ENCODE measurements at regions not wholly inside any gene's neighbourhood (a gene's known extent, or its start where the extent isn't known, plus 50 kb on each side); places are given as distances from the start of the nearest gene placed in this dataset.

DNA sequence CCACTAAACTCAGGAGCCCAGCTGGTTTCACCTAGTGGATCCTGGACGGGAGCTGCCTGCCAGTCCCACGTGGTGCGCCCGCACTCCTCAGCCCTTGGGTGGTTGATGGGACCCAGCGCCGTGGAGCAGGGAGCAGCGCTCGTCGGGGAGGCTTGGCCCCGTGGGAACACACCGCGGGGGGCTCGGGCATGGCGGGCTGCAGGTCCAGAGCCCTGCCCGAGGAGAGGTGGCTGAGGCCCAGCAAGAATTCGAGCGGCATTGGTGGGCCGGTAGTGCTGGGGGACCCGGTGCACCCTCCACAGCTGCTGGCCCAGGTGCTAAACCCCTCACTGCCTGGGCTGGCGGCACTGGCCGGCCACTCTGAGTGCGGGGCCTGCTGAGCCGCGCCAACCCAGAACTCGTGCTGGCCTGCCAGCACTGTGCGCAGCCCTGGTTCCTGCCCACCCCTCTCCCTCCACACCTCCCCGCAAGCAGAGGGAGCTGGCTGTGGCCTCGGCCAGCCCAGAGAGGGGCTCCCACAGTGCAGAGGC is 137.3 kb downstream of the TRIB2 start:
- H3K9me3 ChIP-seq (replicated peaks; ENCODE audit: control insufficient read depth, insufficient read depth, low read depth, low read length): no peaks in the 10 kb centered on the region
- ChIA-PET CTCF (ENCODE audit: low intra/inter-chr PET ratio) (no interaction called here), POLR2A (interaction anchor here (0.6 kb wide), 1 partner anchor 23 kb away, joined by 3 read pairs; no protein-coding TSS in a partner anchor)
- no peak overlapping the region for H3K4me3 ChIP-seq
- no peak overlapping the region for H3K27ac ChIP-seq (ENCODE audit: extremely low read depth, low read depth, low read length)
- TF ChIP-seq ZNF121 (CRISPR knock-in tag; conservative IDR thresholded peaks at IDR 0.05) (no peak), SRSF1 (IDR thresholded peaks at IDR 0.05; ENCODE audit: low read depth, low read length) (no peak), NRF1 (conservative IDR thresholded peaks at IDR 0.05 in 1 of 2, IDR thresholded peaks at IDR 0.05 in 1 of 2) (no peak), NCOA4 (IDR thresholded peaks at IDR 0.05; ENCODE audit: partially characterized antibody) (no peak), EP400 (IDR thresholded peaks at IDR 0.05) (no peak), ZBTB17 (CRISPR knock-in tag; IDR thresholded peaks at IDR 0.05) (no peak), ZNF23 (CRISPR knock-in tag; IDR thresholded peaks at IDR 0.05) (no peak), NFIC (IDR thresholded peaks at IDR 0.05) (no peak), POLR2G (IDR thresholded peaks at IDR 0.05; ENCODE audit: low read depth, low read length) (no peak), HDAC2 (IDR thresholded peaks at IDR 0.05) (no peak), ZNF431 (CRISPR knock-in tag; IDR thresholded peaks at IDR 0.05) (no peak), EP300 (IDR thresholded peaks at IDR 0.05; ENCODE audit: low read length) (no peak), ZBTB7A (IDR thresholded peaks at IDR 0.05; ENCODE audit: borderline replicate concordance, control insufficient read depth, low read depth, low read length) (no peak), HNRNPH1 (optimal IDR thresholded peaks at IDR 0.05; ENCODE audit: low read depth, low read length) (no peak), ZNF507 (tag; conservative IDR thresholded peaks at IDR 0.05) (no peak)
- TF ChIP-seq, protein P1, sequence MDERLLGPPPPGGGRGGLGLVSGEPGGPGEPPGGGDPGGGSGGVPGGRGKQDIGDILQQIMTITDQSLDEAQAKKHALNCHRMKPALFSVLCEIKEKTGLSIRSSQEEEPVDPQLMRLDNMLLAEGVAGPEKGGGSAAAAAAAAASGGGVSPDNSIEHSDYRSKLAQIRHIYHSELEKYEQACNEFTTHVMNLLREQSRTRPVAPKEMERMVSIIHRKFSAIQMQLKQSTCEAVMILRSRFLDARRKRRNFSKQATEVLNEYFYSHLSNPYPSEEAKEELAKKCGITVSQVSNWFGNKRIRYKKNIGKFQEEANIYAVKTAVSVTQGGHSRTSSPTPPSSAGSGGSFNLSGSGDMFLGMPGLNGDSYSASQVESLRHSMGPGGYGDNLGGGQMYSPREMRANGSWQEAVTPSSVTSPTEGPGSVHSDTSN (CRISPR knock-in tag; IDR thresholded peaks at IDR 0.05; ENCODE audit: low read depth): no peak
- TF ChIP-seq, protein P1 (tag; conservative IDR thresholded peaks at IDR 0.05; ENCODE audit: low read depth): no peak
- TF ChIP-seq, protein P2, sequence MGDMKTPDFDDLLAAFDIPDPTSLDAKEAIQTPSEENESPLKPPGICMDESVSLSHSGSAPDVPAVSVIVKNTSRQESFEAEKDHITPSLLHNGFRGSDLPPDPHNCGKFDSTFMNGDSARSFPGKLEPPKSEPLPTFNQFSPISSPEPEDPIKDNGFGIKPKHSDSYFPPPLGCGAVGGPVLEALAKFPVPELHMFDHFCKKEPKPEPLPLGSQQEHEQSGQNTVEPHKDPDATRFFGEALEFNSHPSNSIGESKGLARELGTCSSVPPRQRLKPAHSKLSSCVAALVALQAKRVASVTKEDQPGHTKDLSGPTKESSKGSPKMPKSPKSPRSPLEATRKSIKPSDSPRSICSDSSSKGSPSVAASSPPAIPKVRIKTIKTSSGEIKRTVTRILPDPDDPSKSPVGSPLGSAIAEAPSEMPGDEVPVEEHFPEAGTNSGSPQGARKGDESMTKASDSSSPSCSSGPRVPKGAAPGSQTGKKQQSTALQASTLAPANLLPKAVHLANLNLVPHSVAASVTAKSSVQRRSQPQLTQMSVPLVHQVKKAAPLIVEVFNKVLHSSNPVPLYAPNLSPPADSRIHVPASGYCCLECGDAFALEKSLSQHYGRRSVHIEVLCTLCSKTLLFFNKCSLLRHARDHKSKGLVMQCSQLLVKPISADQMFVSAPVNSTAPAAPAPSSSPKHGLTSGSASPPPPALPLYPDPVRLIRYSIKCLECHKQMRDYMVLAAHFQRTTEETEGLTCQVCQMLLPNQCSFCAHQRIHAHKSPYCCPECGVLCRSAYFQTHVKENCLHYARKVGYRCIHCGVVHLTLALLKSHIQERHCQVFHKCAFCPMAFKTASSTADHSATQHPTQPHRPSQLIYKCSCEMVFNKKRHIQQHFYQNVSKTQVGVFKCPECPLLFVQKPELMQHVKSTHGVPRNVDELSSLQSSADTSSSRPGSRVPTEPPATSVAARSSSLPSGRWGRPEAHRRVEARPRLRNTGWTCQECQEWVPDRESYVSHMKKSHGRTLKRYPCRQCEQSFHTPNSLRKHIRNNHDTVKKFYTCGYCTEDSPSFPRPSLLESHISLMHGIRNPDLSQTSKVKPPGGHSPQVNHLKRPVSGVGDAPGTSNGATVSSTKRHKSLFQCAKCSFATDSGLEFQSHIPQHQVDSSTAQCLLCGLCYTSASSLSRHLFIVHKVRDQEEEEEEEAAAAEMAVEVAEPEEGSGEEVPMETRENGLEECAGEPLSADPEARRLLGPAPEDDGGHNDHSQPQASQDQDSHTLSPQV (IDR thresholded peaks at IDR 0.05): no peak
- in situ Hi-C loops (cut with MboI): no loop called here
- no TSS peak for BruUV-seq (replicated peaks)
- ATAC-seq (no peak), DNase-seq (ENCODE audit: extremely low read depth in 1 of 4, low spot score in 3 of 4) (no peak), FAIRE-seq (no peak)
- no peaks in the 10 kb centered on the region for H4K20me1 ChIP-seq (replicated peaks; ENCODE audit: control insufficient read depth, insufficient read depth, low read length)
- H2AFZ ChIP-seq (ENCODE audit: low read depth, low read length): no peak overlapping the region
- peaks cover 0 to 6% of the 10 kb centered on the region in 2 experiments; a peak in 1 of 5 replicates for H3K27me3 ChIP-seq (ENCODE audit: control insufficient read depth in 2 of 2, insufficient read depth in 2 of 2, low read length in 2 of 2)
- H3K36me3 ChIP-seq (ENCODE audit: control insufficient read depth, insufficient read depth, low read length): no peaks in the 10 kb centered on the region
- 41% methylated on average over 12 of the region's 28 CpGs for WGBS (ENCODE audit: insufficient coverage, low coverage, missing lambda C conversion rate)
- no peaks in the 10 kb centered on the region for H3K79me2 ChIP-seq (ENCODE audit: control insufficient read depth, insufficient read depth, low read length)
- intact Hi-C loops (cut with micrococcal nuclease): no loop called here
- H3K4me1 ChIP-seq (replicated peaks in 1 of 2; ENCODE audit: control insufficient read depth in 2 of 2, insufficient read depth in 2 of 2, low read length in 2 of 2): peaks cover 0 to 4% of the 10 kb centered on the region in 2 experiments; a peak in 2 of 5 replicates
- H3K9me1 ChIP-seq (ENCODE audit: control insufficient read depth, insufficient read depth, low read length): no peaks in the 10 kb centered on the region
- H3K9ac ChIP-seq (ENCODE audit: insufficient read depth in 1 of 2, low read depth in 2 of 2, low read length in 2 of 2): no peak overlapping the region
- H3K4me2 ChIP-seq (ENCODE audit: insufficient read depth, low read length): no peak overlapping the region
